ENCODE measurements at regions not wholly inside any gene's neighbourhood (a gene's known extent, or its start where the extent isn't known, plus 50 kb on each side); places are given as distances from the start of the nearest gene placed in this dataset.

- no peaks in the 10 kb centered on the region; the same call in 1 of the 2 replicates for H3K9me2 ChIP-seq (replicated peaks; ENCODE audit: control insufficient read depth, low read length)
- H3F3A ChIP-seq (ENCODE audit: control insufficient read depth, insufficient read depth), result no peaks in the 10 kb centered on the region
- H3K27ac ChIP-seq (ENCODE audit: low read depth, low read length), result no peak overlapping the region
- H3K36me3 ChIP-seq (ENCODE audit: control insufficient read depth, low read length), result no peaks in the 10 kb centered on the region
- no peak for TF ChIP-seq EZH2phosphoT487 (IDR thresholded peaks at IDR 0.05; ENCODE audit: borderline replicate concordance, low read length)
- no peak for TF ChIP-seq CTCF (IDR thresholded peaks at IDR 0.05; ENCODE audit: low read depth, low read length, poor library complexity, severe bottlenecking)
- H3K4me3 ChIP-seq (ENCODE audit: low read length), result no peak overlapping the region
- H3K4me2 ChIP-seq (ENCODE audit: low read length), result no peak overlapping the region
- H3K4me1 ChIP-seq (ENCODE audit: control insufficient read depth, low read length), result no peaks in the 10 kb centered on the region
- no peaks in the 10 kb centered on the region for H3K9me3 ChIP-seq (ENCODE audit: control insufficient read depth, insufficient read depth, low read length)
- H4K20me1 ChIP-seq (ENCODE audit: control insufficient read depth, insufficient read depth, low read depth, low read length), result no peaks in the 10 kb centered on the region
- no peaks in the 10 kb centered on the region for H3K27me3 ChIP-seq (ENCODE audit: control insufficient read depth, low read length)
- H3K79me2 ChIP-seq (ENCODE audit: control insufficient read depth, low read length), result no peaks in the 10 kb centered on the region
Observed at GRCh38 chr18:39319141-39319540, 1753.5 kb upstream of the CELF4 start.

DNA sequence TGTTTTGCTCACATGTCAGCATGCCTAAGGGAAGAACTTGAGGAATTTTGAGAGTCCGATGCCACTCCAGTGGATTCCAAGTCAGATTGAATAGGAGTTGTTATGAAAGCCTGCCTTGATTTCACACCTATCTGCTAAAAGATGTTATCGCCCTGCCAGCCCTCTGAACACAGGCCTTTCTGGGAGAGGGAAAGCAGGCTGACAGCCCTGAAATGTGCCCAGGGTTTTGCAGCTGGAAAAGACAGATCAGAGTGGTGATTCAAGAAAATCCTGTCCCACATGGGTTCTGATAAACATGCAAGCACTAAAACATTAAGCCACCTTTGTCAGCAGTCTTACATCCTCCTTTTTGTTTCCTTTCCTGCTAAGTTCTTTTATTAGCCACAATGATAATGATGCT is 1752.9 kb upstream of the CELF4 start:
- TF ChIP-seq EZH2phosphoT487 (IDR thresholded peaks at IDR 0.05; ENCODE audit: borderline replicate concordance, low read length) (no peak), CTCF (IDR thresholded peaks at IDR 0.05; ENCODE audit: low read depth, low read length, poor library complexity, severe bottlenecking) (no peak)
- Histone ChIP-seq H3K4me1 (ENCODE audit: control insufficient read depth, low read length) (no peaks in the 10 kb centered on the region), H3K27ac (ENCODE audit: low read depth, low read length) (no peak overlapping the region), H3K36me3 (ENCODE audit: control insufficient read depth, low read length) (no peaks in the 10 kb centered on the region), H3K27me3 (ENCODE audit: control insufficient read depth, low read length) (no peaks in the 10 kb centered on the region), H3K79me2 (ENCODE audit: control insufficient read depth, low read length) (no peaks in the 10 kb centered on the region), H3K9me3 (ENCODE audit: control insufficient read depth, insufficient read depth, low read length) (no peaks in the 10 kb centered on the region), H4K20me1 (ENCODE audit: control insufficient read depth, insufficient read depth, low read depth, low read length) (no peaks in the 10 kb centered on the region), H3K4me2 (ENCODE audit: low read length) (no peak overlapping the region), H3K9me2 (replicated peaks; ENCODE audit: control insufficient read depth, low read length) (no peaks in the 10 kb centered on the region; the same call in 1 of the 2 replicates), H3F3A (ENCODE audit: control insufficient read depth, insufficient read depth) (no peaks in the 10 kb centered on the region), H3K4me3 (ENCODE audit: low read length) (no peak overlapping the region)

DNA sequence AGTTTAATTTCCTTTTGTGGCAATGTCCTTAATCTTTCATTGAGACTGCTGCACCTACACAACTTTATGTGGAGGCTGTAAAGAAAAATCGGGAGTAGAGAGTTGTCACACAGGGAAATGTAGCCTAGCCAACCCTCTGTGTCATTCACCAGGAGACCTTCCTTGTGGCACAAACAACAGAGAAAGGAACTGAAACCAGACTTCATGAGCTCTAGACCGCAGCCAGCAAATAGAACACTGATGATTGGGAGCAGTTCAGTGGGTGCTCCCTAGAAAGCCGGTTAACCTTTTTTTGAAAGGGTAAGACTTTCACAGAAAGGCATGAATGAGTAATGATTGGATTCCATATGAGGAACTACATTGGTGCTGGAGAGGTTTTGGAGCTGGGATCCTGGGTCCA is 1752.4 kb upstream of the CELF4 start:
- no peaks in the 10 kb centered on the region for H3K4me1 ChIP-seq (ENCODE audit: control insufficient read depth, low read length)
- H3K9me2 ChIP-seq (replicated peaks; ENCODE audit: control insufficient read depth, low read length), result no peaks in the 10 kb centered on the region; the same call in 1 of the 2 replicates
- no peak for TF ChIP-seq CTCF (IDR thresholded peaks at IDR 0.05; ENCODE audit: low read depth, low read length, poor library complexity, severe bottlenecking)
- TF ChIP-seq EZH2phosphoT487 (IDR thresholded peaks at IDR 0.05; ENCODE audit: borderline replicate concordance, low read length), result no peak
- no peaks in the 10 kb centered on the region for H3K79me2 ChIP-seq (ENCODE audit: control insufficient read depth, low read length)
- H3K9me3 ChIP-seq (ENCODE audit: control insufficient read depth, insufficient read depth, low read length), result no peaks in the 10 kb centered on the region
- no peaks in the 10 kb centered on the region for H3K36me3 ChIP-seq (ENCODE audit: control insufficient read depth, low read length)
- H3K4me3 ChIP-seq (ENCODE audit: low read length), result no peak overlapping the region
- H4K20me1 ChIP-seq (ENCODE audit: control insufficient read depth, insufficient read depth, low read depth, low read length), result no peaks in the 10 kb centered on the region
- no peaks in the 10 kb centered on the region for H3F3A ChIP-seq (ENCODE audit: control insufficient read depth, insufficient read depth)
- no peak overlapping the region for H3K4me2 ChIP-seq (ENCODE audit: low read length)
- no peak overlapping the region for H3K27ac ChIP-seq (ENCODE audit: low read depth, low read length)
- no peaks in the 10 kb centered on the region for H3K27me3 ChIP-seq (ENCODE audit: control insufficient read depth, low read length)

- TF ChIP-seq EZH2phosphoT487 (IDR thresholded peaks at IDR 0.05; ENCODE audit: borderline replicate concordance, low read length) (no peak), CTCF (IDR thresholded peaks at IDR 0.05; ENCODE audit: low read depth, low read length, poor library complexity, severe bottlenecking) (no peak)
- H3K4me1 ChIP-seq (ENCODE audit: control insufficient read depth, low read length), result no peaks in the 10 kb centered on the region
- H4K20me1 ChIP-seq (ENCODE audit: control insufficient read depth, insufficient read depth, low read depth, low read length), result no peaks in the 10 kb centered on the region
- H3K9me3 ChIP-seq (ENCODE audit: control insufficient read depth, insufficient read depth, low read length), result no peaks in the 10 kb centered on the region; the same call in 1 of the 2 replicates
- H3K9me2 ChIP-seq (replicated peaks; ENCODE audit: control insufficient read depth, low read length), result no peaks in the 10 kb centered on the region
- no peak overlapping the region for H3K4me2 ChIP-seq (ENCODE audit: low read length)
- H3F3A ChIP-seq (ENCODE audit: control insufficient read depth, insufficient read depth), result no peaks in the 10 kb centered on the region
- H3K36me3 ChIP-seq (ENCODE audit: control insufficient read depth, low read length), result no peaks in the 10 kb centered on the region
- no peaks in the 10 kb centered on the region for H3K27me3 ChIP-seq (ENCODE audit: control insufficient read depth, low read length)
- H3K4me3 ChIP-seq (ENCODE audit: low read length), result no peak overlapping the region
- H3K27ac ChIP-seq (ENCODE audit: low read depth, low read length), result no peak overlapping the region
- no peaks in the 10 kb centered on the region for H3K79me2 ChIP-seq (ENCODE audit: control insufficient read depth, low read length)
Observed at GRCh38 chr18:39314595-39314994, 1749.0 kb upstream of the CELF4 start.

All from DOHH2 (cell line).